ENCODE measurements at regions not wholly inside any gene's neighbourhood (a gene's known extent, or its start where the extent isn't known, plus 50 kb on each side); places are given as distances from the start of the nearest gene placed in this dataset.

DNA sequence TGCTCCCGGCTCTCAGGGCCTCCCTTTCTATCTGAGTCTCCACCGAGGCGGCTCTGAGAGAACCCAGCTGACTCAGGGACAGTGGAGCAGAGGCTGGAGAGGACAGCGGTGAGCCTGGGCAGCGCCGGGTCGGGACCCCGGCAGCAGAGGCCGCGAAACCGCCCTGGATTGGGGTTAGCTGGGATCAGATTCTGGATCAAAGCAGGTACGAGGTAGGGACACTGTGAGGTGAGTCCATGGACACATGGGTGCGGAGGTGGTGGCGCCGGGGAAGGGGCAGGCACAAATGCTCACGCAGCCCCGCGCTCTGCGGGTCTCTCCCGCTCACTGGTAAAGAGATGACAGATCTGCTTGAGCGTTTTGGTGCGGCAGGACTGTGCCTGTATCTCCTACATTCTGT lies 146.4 kb upstream of the GGTLC1 start:
- no peak for DNase-seq

GRCh38 chr20:24134284-24134683 lies 145.7 kb upstream of the GGTLC1 start:
- peak; percentile 50 for DNase-seq

DNA sequence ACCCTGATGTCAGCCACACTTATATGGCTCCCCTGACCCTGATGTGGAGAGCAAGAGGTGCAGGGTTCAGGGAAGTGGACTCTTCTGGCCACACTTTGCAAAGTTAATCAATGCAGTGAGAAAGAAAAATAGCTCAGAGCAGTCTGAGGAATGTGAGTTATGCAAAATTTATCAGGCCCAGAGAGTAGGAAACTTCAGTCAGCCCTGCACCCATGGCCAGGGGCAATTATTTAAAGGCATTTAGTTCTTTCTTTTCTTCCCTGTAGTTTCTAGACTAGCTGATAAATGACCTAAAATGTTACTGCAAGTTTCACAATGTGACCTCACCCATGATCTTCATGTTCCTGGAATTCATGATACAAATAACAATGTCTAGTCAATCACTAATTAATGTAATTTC lies 143.7 kb upstream of the GGTLC1 start:
- no peak for DNase-seq

DNA sequence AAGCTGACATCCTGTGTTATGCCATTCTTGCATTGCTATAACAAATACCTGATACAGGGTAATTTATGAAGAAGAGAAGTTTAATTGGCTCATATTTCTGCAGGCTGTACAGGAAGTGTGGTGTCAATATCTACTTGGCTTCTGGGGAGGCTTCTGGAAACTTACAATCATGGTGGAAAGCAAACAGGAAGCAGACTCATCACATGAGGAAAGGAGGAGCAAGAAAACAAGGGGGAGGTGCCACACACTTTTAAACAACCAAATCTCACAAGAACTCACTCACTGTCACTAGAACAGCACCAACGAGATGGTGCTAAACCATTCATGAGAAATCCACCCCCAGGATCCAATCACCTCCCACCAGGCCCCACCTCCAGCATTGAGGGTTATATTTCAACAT lies 143.1 kb upstream of the GGTLC1 start:
- no peak for DNase-seq

- no peak for DNase-seq
These were observed 142.7 kb upstream of the GGTLC1 start for GRCh38 chr20:24131281-24131680.

DNA sequence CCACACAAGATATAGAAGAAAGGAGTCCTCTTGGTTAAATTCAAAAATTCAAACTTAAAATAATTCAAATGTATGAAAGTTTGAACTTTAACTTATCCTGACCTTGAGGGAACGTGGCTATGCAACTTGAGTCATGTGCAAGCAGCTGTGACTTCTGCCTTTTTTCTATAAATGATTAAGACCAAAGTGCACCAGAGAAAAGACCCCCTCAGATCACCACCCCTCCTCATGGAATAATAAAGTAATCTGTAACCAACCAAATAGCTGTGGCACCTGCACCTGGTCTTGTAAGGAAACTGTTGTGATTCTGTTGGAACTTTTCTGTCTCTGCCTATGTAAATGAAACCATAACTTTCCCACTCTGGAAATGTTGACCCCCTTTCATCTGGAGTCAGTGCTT lies 141.1 kb upstream of the GGTLC1 start:
- no peak for DNase-seq

DNA sequence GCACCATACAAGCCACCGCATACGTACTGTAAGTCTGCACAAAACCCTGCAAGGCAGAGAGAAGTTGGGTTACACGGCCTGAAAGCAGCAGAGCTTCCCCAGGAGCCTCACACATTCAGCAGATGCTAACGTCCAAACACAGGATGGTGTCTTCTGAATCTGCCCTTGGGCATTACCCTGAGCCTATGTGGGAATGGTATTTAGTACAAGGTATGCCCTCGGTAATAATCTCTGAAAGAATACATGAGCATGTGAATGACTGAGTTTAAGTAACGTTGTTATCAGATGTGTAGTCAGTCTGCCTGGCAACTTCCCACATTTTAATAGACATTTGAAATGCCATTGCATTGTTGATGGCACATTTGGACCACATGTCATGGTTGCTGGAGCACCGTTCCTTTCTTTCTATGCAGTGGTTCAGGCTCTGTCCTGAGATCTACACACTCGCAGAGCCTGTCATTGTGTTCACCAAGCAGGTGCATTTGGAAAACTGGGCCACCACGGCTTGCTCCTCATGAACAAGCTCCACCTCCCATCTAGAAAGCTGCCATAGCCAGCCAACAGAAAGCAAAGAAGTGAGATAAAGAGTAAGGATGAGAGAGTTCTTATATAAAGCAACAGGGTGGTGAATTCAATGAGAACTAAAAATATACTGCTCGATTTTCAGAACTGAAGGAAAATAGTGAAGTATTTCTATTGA lies 136.5 kb upstream of the GGTLC1 start:
- DNase-seq = no peak

GRCh38 chr20:24124003-24124402 lies 135.4 kb upstream of the GGTLC1 start:
- DNase-seq = no peak

GRCh38 chr20:24118441-24119175 lies 130.0 kb upstream of the GGTLC1 start:
- peak; percentile 71 for DNase-seq

DNA sequence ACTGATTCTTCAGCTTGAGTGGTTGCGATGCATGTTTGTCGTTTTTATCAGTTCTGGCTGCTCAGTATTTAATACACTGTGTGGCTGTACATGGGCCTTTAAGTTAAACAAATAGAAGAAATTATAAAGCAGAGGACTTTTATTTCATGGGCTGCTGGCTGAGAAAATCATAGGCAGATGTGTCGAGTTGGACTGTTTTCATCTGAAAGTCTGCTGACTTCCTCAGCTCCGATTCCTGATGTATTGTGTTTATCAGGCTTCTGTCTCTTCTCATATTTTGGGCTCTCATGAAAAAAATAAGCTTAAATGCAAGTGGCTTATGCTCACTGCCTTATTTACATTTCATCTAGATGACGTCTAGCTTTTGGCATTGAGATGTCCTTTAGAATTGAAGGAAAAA lies 129.5 kb upstream of the GGTLC1 start:
- no peak for DNase-seq

DNA sequence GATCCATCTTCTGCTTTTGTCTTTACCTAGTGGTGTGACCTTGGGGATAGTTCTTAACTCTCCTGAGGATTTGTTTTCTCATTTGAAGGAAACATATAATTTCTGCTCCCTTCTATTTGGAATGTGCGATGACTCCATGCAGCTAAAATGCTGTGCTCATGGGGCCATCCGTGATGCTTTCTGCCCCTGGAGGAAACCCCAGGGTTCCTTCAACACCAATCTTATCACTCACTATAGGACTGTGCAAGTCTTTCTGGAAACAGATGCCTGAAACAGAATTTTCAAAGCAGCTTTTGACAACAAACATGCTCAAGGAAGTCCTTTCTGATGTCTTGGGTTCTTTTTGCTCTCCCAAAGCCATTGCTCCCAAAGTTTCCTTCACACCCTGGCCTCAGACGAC lies 128.8 kb upstream of the GGTLC1 start:
- no peak for DNase-seq

DNA sequence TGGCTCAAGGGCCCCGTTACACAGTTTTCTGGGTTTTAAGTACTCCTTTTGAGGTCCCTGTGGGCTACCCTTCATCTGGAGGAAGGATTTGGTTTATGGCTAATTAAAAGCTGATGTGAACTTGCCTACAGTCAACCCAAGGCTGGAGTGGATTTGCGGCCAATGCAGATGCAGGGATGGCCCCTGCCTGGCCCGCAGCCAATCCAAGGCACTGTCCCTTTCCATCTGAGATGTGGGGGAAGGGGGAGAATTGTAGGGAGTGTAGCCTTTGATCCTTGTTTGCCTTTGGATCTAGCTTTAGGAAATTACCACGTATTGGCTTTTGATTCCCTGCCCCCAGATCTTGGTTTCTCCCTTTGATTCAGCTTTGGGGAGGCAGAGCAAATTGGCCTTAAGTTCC lies 128.0 kb upstream of the GGTLC1 start:
- no peak for DNase-seq

GRCh38 chr20:24112360-24112759 lies 123.8 kb upstream of the GGTLC1 start:
- DNase-seq = no peak

- no peak for DNase-seq
These were observed 123.3 kb upstream of the GGTLC1 start for GRCh38 chr20:24111858-24112257.

DNA sequence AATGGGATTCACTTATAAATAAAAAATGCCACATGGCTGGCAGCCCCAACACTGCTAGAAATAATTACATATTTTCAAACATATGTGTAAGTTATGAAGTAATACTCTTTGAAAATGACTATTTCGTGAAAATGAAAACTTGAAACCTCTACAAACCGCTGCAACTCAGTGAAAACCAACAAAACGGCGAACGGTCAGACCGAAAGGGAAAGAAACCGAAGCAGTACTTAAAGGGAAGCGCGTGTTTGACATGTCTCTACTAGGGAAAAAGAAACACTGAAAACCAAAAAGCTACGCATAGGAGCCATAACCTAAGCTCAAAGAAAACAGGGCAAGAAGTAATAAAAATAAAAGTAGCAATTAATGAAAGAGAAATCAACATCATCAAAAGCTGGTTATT lies 121.0 kb upstream of the GGTLC1 start:
- no peak for DNase-seq

- DNase-seq = no peak
These were observed 120.4 kb upstream of the GGTLC1 start for GRCh38 chr20:24109008-24109407.

GRCh38 chr20:24108581-24108980 lies 120.0 kb upstream of the GGTLC1 start:
- no peak for DNase-seq

- DNase-seq = no peak
These were observed 118.3 kb upstream of the GGTLC1 start for GRCh38 chr20:24106801-24107445.

- DNase-seq = no peak
These were observed 117.7 kb upstream of the GGTLC1 start for GRCh38 chr20:24106150-24106800.

GRCh38 chr20:24102749-24103333 lies 114.3 kb upstream of the GGTLC1 start:
- DNase-seq = no peak

DNA sequence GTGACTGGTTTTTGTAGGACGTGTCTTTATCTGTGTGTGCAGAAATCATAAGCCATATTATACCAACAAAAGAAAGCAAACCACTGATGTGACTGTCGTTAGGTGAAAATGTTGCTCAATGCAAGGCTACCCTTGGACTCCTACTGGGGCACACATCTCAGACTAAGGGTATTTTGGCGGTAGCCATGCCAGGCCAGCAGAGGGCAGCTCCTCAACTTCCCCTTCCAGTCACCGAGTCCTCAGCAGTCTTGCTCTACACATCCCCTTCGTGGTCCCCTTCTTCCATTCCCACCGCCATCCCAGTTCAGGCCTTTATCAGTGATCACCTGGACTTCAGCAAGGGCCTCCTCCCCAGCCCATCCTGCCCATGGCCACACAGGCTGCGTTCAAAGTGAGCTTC lies 113.7 kb upstream of the GGTLC1 start:
- peak; percentile 4 for DNase-seq

DNA sequence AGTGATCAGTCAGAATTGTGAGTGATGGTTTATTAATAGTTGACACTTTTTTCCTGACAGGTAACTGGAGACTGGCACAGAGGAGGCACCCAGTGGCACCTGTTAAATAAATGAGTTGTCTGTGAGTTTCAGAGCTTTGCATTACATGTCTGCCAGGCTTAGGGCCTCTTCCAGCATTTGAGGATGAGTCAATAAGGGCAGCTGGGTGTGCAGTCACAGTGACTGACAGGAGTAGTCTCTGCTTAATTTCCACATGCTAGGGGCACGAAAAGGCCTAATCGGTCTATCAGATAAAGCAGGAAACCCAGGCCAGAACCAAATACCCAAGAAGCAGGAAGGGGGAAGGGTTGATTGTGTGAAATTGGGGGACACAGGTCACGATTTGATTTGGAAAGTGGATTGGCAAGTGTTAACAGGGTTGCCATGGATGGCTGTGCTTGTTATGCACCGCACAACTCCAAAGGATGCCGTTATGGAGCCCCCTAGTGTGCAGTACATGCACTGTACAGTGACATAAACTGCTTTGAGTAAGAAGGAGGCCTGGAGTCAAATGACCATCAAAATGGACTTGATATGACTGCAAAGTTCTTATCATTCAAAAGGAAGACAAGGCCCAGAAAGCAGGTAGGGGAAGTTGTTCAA lies 111.9 kb upstream of the GGTLC1 start:
- peak; percentile 34 for DNase-seq

DNA sequence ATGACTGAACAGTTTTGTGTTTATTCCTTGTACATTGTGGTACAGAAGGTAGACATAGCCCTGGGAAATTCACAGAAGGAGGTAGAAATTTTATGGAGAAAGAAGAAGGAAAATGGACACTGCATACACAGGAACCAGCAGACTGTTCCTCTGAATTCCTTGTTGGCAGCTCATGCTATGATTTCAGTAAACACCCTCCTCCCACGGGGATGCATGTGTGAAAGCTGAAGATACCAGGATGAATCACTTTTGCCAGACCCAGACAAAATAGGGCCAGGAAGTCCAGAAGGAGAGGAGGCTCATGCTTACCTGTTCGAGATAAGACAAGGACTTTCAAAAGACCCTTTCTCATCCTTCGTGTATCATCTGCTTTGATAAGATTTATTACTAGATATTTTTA lies 110.3 kb upstream of the GGTLC1 start:
- no peak for DNase-seq
